GM23338 (cell line): ENCODE measurements at regions not wholly inside any gene's neighbourhood (a gene's known extent, or its start where the extent isn't known, plus 50 kb on each side); places are given as distances from the start of the nearest gene placed in this dataset.

Experiments used
- ATAC-seq: fragments of 200-7000 bp; cut with Tn5 transposase; 3 replicates; pipeline ENCODE4 v1.9.1; 2020
- DNase-seq: peaks from one replicate; pipeline ENCODE4 v3.0.0-alpha.2; 2015; ENCODE audit warnings: low spot score
- H2AFZ ChIP-seq: fragments of 200-600 bp; sonication (generic); 2 replicates; pipeline ENCODE4 v1.8.0; 2016; ENCODE audit warnings: antibody characterized with exemption, mild to moderate bottlenecking, moderate library complexity
- H3F3A ChIP-seq: fragments of 200-600 bp; sonication (generic); replicated peaks from 2 replicates; pipeline ENCODE4 v1.8.0; 2017; ENCODE audit warnings: antibody characterized with exemption, mixed run types, low read depth
- H3K27ac ChIP-seq: fragments of 200-600 bp; sonication (generic); 2 replicates; pipeline ENCODE4 v1.6.1; 2016; ENCODE audit warnings: low read depth
- H3K27me3 ChIP-seq: fragments of 200-600 bp; sonication (generic); 2 replicates; pipeline ENCODE4 v1.8.0; 2016; ENCODE audit warnings: mild to moderate bottlenecking, mixed run types, moderate library complexity; ENCODE audit not compliant: insufficient read depth
- H3K36me3 ChIP-seq: fragments of 200-600 bp; sonication (generic); 2 replicates; pipeline ENCODE4 v1.8.0; 2016; ENCODE audit warnings: mild to moderate bottlenecking; ENCODE audit not compliant: insufficient read depth
- H3K4me1 ChIP-seq: fragments of 200-600 bp; sonication (generic); 2 replicates; pipeline ENCODE4 v1.8.0; 2016; ENCODE audit warnings: mild to moderate bottlenecking, moderate library complexity; ENCODE audit not compliant: insufficient read depth
- H3K4me2 ChIP-seq: fragments of 200-600 bp; sonication (generic); 2 replicates; pipeline ENCODE4 v1.7.1; 2017; ENCODE audit warnings: mixed run types
- H3K4me3 ChIP-seq: fragments of 200-600 bp; sonication (generic); 2 replicates; pipeline ENCODE4 v1.6.1; 2016; ENCODE audit warnings: mixed run types
- H3K79me2 ChIP-seq: fragments of 200-600 bp; sonication (generic); replicated peaks from 2 replicates; pipeline ENCODE4 v1.8.0; 2017; ENCODE audit warnings: mild to moderate bottlenecking; ENCODE audit not compliant: insufficient read depth
- H3K9me2 ChIP-seq: fragments of 200-600 bp; sonication (generic); 2 replicates; pipeline ENCODE4 v1.8.0; 2017; ENCODE audit not compliant: insufficient read depth
- H4K20me1 ChIP-seq: fragments of 200-600 bp; sonication (generic); replicated peaks from 2 replicates; pipeline ENCODE4 v1.8.0; 2017; ENCODE audit warnings: mild to moderate bottlenecking; ENCODE audit not compliant: insufficient read depth
- H3K27ac Mint-ChIP-seq: 2 replicates; pipeline ENCODE4 v1.8.0; 2020; ENCODE audit warnings: inconsistent platforms, mild to moderate bottlenecking, moderate library complexity, mixed read lengths
- H3K27me3 Mint-ChIP-seq: 3 replicates; pipeline ENCODE4 v1.8.0; 2022; ENCODE audit warnings: low read depth, mild to moderate bottlenecking, moderate library complexity, mixed read lengths, inconsistent platforms; ENCODE audit not compliant: insufficient read depth, poor library complexity
- H3K36me3 Mint-ChIP-seq: 3 replicates; pipeline ENCODE4 v1.8.0; 2021; ENCODE audit warnings: low read depth, mild to moderate bottlenecking, inconsistent platforms, moderate library complexity, mixed read lengths
- H3K4me1 Mint-ChIP-seq: 3 replicates; pipeline ENCODE4 v1.8.0; 2020; ENCODE audit warnings: mild to moderate bottlenecking, inconsistent platforms, mixed read lengths
- H3K4me3 Mint-ChIP-seq: 3 replicates; pipeline ENCODE4 v1.8.0; 2021; ENCODE audit warnings: moderate library complexity, mild to moderate bottlenecking, inconsistent platforms, mixed read lengths
- H3K9me3 Mint-ChIP-seq: 3 replicates; pipeline ENCODE4 v1.8.0; 2020; ENCODE audit warnings: moderate library complexity, mild to moderate bottlenecking, inconsistent platforms, mixed read lengths
- CREB1 ChIP-seq: fragments of 250-450 bp; sonication (Bioruptor Pico); IDR thresholded peaks from 2 replicates; pipeline ENCODE4 v1.5.0; 2020; ENCODE audit warnings: low read depth, mild to moderate bottlenecking, moderate library complexity
- NANOG ChIP-seq: IDR thresholded peaks from 2 replicates; pipeline ENCODE4 v1.6.1; 2016; ENCODE audit warnings: antibody characterized with exemption, borderline replicate concordance
- ZNF114 ChIP-seq: fragments of 250-450 bp; sonication (Bioruptor Pico); IDR thresholded peaks from 2 replicates; pipeline ENCODE4 v1.5.0; 2020; ENCODE audit warnings: mild to moderate bottlenecking, moderate library complexity
- TF ChIP-seq, protein P1 (sequence below): IDR thresholded peaks from 2 replicates; pipeline ENCODE4 v1.6.1; 2016; ENCODE audit warnings: antibody characterized with exemption
- TF ChIP-seq, protein P2 (sequence below), 2 experiments: fragments of 200-600 bp in 1 of 2; sonication (generic) in 1 of 2; conservative IDR thresholded peaks; 2 replicates each; pipeline versions ENCODE4 v1.5.1 to v1.6.1; 2016 to 2017; ENCODE audit warnings: antibody characterized with exemption in 2 of 2, low read depth in 2 of 2, mild to moderate bottlenecking in 2 of 2, moderate library complexity in 1 of 2
- TF ChIP-seq, protein P3 (sequence below): fragments of 250-450 bp; sonication (Bioruptor Pico); IDR thresholded peaks from 2 replicates; pipeline ENCODE4 v1.5.0; 2020; ENCODE audit warnings: mild to moderate bottlenecking, moderate library complexity

DNA sequence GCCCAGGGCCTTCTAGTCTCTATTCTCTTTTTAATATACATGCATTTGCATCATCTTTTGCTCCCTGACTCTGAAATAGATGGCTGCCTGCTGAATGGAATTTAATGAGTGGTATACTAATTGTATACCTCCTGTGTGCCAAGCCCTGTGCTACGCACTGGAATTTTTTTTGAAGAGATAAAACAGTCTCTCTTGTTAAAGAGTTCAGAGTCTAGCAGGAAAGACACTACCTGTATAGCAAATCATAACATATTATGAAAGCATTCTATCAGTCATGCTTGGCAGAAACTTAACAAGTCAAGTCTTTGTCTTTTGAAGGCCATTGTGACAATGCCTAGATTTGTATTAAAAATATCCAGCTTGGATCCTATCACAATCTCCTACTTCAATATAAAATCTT is 63.7 kb upstream of the SESN3 start:
- no peaks in the 10 kb centered on the region for H3K36me3 ChIP-seq
- peak overlapping the region; percentile 53 for H3K4me2 ChIP-seq
- no peak overlapping the region for H3K4me3 ChIP-seq
- no peaks in the 10 kb centered on the region for H3F3A ChIP-seq
- no peak overlapping the region for H2AFZ ChIP-seq
- ATAC-seq (no peak), DNase-seq (no peak)
- H3K27me3 Mint-ChIP-seq = peaks cover 12% of the 10 kb centered on the region
- no peak overlapping the region for H3K27ac ChIP-seq
- no peaks in the 10 kb centered on the region for H4K20me1 ChIP-seq
- no peaks in the 10 kb centered on the region for H3K36me3 Mint-ChIP-seq
- H3K9me3 Mint-ChIP-seq = no peaks in the 10 kb centered on the region
- peaks cover 64% of the 10 kb centered on the region for H3K4me1 ChIP-seq
- no peak overlapping the region for H3K27ac Mint-ChIP-seq
- H3K4me1 Mint-ChIP-seq = peaks cover 63% of the 10 kb centered on the region
- no peaks in the 10 kb centered on the region for H3K27me3 ChIP-seq
- H3K79me2 ChIP-seq = no peaks in the 10 kb centered on the region
- H3K9me2 ChIP-seq = no peaks in the 10 kb centered on the region
- no peak for TF ChIP-seq ZNF114 (CRISPR knock-in tag)
- no peak overlapping the region for H3K4me3 Mint-ChIP-seq

DNA sequence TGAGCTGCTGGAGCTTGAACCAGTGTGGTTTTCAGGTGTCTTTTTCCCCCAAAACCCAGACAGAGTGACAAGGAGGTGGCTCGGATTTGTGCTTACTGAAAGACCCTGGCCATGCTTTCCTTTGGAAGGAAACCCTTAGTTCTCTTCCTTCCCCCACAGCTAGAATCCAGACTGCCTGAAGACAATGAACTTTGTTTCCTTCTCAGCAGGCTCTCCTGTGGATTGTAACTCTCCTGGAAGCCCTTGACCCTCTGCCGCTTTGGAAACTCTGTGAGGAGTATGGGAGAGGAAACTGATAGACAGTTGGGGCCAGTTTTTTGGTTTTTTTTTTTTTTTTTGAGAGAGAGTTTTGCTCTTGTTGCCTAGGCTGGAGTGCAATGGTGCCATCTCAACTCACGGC is 62.1 kb upstream of the SESN3 start:
- Histone ChIP-seq H3K4me2 (no peak overlapping the region), H3K27me3 (no peaks in the 10 kb centered on the region), H3K79me2 (no peaks in the 10 kb centered on the region), H2AFZ (peak overlapping the region; percentile 67; the same call in 1 of the 2 replicates), H3K4me3 (no peak overlapping the region), H3K36me3 (no peaks in the 10 kb centered on the region), H3K4me1 (peaks cover 48% of the 10 kb centered on the region), H3K9me2 (no peaks in the 10 kb centered on the region), H4K20me1 (no peaks in the 10 kb centered on the region), H3F3A (no peaks in the 10 kb centered on the region), H3K27ac (no peak overlapping the region)
- no peaks in the 10 kb centered on the region for H3K36me3 Mint-ChIP-seq
- peak; percentile 32 for DNase-seq
- H3K4me3 Mint-ChIP-seq = no peak overlapping the region
- TF ChIP-seq NANOG (no peak), CREB1 (CRISPR knock-in tag) (no peak)
- TF ChIP-seq, protein P1, sequence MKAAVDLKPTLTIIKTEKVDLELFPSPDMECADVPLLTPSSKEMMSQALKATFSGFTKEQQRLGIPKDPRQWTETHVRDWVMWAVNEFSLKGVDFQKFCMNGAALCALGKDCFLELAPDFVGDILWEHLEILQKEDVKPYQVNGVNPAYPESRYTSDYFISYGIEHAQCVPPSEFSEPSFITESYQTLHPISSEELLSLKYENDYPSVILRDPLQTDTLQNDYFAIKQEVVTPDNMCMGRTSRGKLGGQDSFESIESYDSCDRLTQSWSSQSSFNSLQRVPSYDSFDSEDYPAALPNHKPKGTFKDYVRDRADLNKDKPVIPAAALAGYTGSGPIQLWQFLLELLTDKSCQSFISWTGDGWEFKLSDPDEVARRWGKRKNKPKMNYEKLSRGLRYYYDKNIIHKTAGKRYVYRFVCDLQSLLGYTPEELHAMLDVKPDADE = no peak
- TF ChIP-seq, protein P2, sequence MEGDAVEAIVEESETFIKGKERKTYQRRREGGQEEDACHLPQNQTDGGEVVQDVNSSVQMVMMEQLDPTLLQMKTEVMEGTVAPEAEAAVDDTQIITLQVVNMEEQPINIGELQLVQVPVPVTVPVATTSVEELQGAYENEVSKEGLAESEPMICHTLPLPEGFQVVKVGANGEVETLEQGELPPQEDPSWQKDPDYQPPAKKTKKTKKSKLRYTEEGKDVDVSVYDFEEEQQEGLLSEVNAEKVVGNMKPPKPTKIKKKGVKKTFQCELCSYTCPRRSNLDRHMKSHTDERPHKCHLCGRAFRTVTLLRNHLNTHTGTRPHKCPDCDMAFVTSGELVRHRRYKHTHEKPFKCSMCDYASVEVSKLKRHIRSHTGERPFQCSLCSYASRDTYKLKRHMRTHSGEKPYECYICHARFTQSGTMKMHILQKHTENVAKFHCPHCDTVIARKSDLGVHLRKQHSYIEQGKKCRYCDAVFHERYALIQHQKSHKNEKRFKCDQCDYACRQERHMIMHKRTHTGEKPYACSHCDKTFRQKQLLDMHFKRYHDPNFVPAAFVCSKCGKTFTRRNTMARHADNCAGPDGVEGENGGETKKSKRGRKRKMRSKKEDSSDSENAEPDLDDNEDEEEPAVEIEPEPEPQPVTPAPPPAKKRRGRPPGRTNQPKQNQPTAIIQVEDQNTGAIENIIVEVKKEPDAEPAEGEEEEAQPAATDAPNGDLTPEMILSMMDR (conservative IDR thresholded peaks at IDR 0.05; ENCODE audit: low read depth in 2 of 2) = no peak
- TF ChIP-seq, protein P3, sequence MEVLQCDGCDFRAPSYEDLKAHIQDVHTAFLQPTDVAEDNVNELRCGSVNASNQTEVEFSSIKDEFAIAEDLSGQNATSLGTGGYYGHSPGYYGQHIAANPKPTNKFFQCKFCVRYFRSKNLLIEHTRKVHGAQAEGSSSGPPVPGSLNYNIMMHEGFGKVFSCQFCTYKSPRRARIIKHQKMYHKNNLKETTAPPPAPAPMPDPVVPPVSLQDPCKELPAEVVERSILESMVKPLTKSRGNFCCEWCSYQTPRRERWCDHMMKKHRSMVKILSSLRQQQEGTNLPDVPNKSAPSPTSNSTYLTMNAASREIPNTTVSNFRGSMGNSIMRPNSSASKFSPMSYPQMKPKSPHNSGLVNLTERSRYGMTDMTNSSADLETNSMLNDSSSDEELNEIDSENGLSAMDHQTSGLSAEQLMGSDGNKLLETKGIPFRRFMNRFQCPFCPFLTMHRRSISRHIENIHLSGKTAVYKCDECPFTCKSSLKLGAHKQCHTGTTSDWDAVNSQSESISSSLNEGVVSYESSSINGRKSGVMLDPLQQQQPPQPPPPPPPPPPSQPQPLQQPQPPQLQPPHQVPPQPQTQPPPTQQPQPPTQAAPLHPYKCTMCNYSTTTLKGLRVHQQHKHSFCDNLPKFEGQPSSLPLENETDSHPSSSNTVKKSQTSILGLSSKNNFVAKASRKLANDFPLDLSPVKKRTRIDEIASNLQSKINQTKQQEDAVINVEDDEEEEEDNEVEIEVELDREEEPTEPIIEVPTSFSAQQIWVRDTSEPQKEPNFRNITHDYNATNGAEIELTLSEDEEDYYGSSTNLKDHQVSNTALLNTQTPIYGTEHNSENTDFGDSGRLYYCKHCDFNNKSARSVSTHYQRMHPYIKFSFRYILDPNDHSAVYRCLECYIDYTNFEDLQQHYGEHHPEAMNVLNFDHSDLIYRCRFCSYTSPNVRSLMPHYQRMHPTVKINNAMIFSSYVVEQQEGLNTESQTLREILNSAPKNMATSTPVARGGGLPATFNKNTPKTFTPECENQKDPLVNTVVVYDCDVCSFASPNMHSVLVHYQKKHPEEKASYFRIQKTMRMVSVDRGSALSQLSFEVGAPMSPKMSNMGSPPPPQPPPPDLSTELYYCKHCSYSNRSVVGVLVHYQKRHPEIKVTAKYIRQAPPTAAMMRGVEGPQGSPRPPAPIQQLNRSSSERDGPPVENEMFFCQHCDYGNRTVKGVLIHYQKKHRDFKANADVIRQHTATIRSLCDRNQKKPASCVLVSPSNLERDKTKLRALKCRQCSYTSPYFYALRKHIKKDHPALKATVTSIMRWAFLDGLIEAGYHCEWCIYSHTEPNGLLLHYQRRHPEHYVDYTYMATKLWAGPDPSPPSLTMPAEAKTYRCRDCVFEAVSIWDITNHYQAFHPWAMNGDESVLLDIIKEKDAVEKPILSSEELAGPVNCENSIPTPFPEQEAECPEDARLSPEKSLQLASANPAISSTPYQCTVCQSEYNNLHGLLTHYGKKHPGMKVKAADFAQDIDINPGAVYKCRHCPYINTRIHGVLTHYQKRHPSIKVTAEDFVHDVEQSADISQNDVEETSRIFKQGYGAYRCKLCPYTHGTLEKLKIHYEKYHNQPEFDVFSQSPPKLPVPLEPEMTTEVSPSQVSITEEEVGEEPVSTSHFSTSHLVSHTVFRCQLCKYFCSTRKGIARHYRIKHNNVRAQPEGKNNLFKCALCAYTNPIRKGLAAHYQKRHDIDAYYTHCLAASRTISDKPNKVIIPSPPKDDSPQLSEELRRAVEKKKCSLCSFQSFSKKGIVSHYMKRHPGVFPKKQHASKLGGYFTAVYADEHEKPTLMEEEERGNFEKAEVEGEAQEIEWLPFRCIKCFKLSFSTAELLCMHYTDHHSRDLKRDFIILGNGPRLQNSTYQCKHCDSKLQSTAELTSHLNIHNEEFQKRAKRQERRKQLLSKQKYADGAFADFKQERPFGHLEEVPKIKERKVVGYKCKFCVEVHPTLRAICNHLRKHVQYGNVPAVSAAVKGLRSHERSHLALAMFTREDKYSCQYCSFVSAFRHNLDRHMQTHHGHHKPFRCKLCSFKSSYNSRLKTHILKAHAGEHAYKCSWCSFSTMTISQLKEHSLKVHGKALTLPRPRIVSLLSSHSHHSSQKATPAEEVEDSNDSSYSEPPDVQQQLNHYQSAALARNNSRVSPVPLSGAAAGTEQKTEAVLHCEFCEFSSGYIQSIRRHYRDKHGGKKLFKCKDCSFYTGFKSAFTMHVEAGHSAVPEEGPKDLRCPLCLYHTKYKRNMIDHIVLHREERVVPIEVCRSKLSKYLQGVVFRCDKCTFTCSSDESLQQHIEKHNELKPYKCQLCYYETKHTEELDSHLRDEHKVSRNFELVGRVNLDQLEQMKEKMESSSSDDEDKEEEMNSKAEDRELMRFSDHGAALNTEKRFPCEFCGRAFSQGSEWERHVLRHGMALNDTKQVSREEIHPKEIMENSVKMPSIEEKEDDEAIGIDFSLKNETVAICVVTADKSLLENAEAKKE (CRISPR knock-in tag) = peak; percentile 82; the same call in 1 of the 2 replicates
- no peak overlapping the region for H3K27ac Mint-ChIP-seq
- peaks cover 12% of the 10 kb centered on the region for H3K27me3 Mint-ChIP-seq
- no peaks in the 10 kb centered on the region for H3K9me3 Mint-ChIP-seq
- peaks cover 49% of the 10 kb centered on the region for H3K4me1 Mint-ChIP-seq
- peak; percentile 76 for ATAC-seq
